Activated T-cell treated with anti-CD3 and anti-CD28 coated beads, Interleukin-2, amount 50 U/mL, for 72 hours (primary cell): ENCODE measurements at regions not wholly inside any gene's neighbourhood (a gene's known extent, or its start where the extent isn't known, plus 50 kb on each side); places are given as distances from the start of the nearest gene placed in this dataset.
"Not testable (repeated sequence)": the region's sequence is repeated elsewhere in the genome, so short reads cannot be mapped to it uniquely, and the experiment has no call there.

ENCODE experiments used
- ATAC-seq, 2 donors: fragments of 150-1000 bp; cut with Tn5 transposase; replicated peaks in 1 of 2; 2 replicates each; pipeline ENCODE4 v1.10.0; 2021; ENCODE audit warnings: moderate library complexity in 2 of 2, mild to moderate bottlenecking in 1 of 2
- DNase-seq, 2 donors: peaks; one replicate each; pipeline ENCODE4 v3.0.0; 2021 to 2022; ENCODE audit warnings: mixed read lengths in 1 of 2
- H3K27ac Mint-ChIP-seq: one replicate; pipeline ENCODE4 v1.8.0; 2022; ENCODE audit warnings: mild to moderate bottlenecking, moderate library complexity, mixed read lengths
- H3K27me3 Mint-ChIP-seq: one replicate; pipeline ENCODE4 v1.8.0; 2022; ENCODE audit warnings: low read depth, mixed read lengths
- H3K36me3 Mint-ChIP-seq, 2 donors: one replicate each; pipeline ENCODE4 v1.8.0; 2022; ENCODE audit warnings: mixed read lengths in 2 of 2, mild to moderate bottlenecking in 1 of 2; ENCODE audit not compliant: insufficient read depth in 2 of 2
- H3K4me1 Mint-ChIP-seq: one replicate; pipeline ENCODE4 v1.8.0; 2022; ENCODE audit warnings: low read depth, mixed read lengths
- H3K4me3 Mint-ChIP-seq, 2 donors: one replicate each; pipeline ENCODE4 v1.8.0; 2022; ENCODE audit warnings: mild to moderate bottlenecking in 2 of 2, mixed read lengths in 2 of 2, moderate library complexity in 2 of 2
- H3K9me3 Mint-ChIP-seq, 2 donors: one replicate each; pipeline ENCODE4 v1.8.0; 2022; ENCODE audit warnings: mixed read lengths in 2 of 2

DNA sequence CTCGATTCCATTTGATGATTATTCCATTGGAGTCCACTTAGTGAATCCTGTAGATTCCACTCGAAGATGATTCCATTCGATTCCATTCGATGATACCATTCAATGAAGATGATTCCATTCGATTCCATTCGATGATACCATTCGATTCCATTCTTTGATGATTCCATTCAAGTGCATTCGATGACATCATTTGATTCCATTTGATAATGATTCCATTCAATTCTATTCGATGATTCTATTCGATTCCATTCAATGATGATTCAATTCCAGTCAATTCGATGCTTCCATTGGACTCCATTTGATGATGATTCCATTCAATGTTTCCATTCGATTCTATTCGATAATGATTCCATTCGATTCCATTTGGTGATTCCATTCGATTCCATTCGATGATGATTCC is 1150.0 kb downstream of the TP53TG3F start:
- DNase-seq, ATAC-seq, H3K4me1 Mint-ChIP-seq, H3K4me3 Mint-ChIP-seq, H3K27ac Mint-ChIP-seq, H3K27me3 Mint-ChIP-seq: not testable (repeated sequence)
- peaks cover 52 to 65% of the 10 kb centered on the region in 2 donors for H3K9me3 Mint-ChIP-seq
- peaks cover 69 to 76% of the 10 kb centered on the region in 2 donors for H3K36me3 Mint-ChIP-seq
